NCI-H82 treated with DMSO at 0.1 percent for 48 hours (cell line): ENCODE measurements at regions not wholly inside any gene's neighbourhood (a gene's known extent, or its start where the extent isn't known, plus 50 kb on each side); places are given as distances from the start of the nearest gene placed in this dataset.

Experiments used
- DNase-seq: peaks from one replicate; lab custom pipeline; 2025; ENCODE audit not compliant: unreplicated experiment; lab: John Stamatoyannopoulos, UW

GRCh38 chr3:106018929-106019550 lies 150.2 kb upstream of the CBLB start:
- DNase-seq, result no peak

DNA sequence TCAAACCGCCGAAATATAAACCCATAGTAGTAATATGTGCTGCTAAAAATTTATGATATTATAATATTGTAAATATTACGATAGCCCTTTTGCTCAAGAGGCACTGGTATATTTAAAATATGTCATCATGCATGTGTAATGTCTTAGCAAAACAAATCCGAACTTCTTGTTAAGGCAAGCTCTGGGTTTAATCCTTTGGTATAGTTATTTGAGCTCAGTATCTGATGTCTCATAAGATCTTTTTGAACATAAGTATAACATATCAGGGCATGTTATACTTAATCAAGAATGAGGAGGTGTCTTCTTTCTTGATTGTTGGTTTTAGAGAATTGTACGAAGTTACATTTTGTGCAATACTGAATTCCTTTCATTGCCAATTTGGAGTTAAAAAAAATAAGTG lies 154.1 kb upstream of the CBLB start:
- no peak for DNase-seq

DNA sequence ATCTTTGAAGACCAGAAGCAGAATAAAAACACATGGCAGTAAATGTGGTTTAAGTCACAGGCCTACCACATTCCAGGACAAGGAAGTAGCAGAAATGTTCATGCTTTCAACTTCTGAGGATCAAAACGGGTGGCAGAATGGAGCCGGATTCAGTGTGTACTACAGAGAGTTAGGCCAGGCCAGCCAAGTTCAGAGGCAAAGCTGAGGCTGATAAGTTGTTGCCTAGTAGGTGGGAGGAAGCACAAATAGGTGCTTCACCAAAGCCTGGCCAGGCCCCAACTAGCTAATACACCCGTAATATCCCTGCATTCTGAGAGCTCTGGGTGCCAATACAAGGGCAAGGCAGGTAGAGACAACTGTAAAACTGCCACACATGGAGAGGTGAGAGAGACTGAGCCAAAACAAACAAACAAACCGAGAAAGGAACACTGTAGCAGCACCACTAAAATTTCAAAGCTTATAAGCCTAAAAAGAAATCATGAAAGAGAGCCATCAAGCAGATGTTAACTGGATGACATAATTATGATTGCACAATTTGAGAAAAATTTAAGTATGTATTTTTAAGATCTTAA lies 156.4 kb upstream of the CBLB start:
- no peak for DNase-seq

DNA sequence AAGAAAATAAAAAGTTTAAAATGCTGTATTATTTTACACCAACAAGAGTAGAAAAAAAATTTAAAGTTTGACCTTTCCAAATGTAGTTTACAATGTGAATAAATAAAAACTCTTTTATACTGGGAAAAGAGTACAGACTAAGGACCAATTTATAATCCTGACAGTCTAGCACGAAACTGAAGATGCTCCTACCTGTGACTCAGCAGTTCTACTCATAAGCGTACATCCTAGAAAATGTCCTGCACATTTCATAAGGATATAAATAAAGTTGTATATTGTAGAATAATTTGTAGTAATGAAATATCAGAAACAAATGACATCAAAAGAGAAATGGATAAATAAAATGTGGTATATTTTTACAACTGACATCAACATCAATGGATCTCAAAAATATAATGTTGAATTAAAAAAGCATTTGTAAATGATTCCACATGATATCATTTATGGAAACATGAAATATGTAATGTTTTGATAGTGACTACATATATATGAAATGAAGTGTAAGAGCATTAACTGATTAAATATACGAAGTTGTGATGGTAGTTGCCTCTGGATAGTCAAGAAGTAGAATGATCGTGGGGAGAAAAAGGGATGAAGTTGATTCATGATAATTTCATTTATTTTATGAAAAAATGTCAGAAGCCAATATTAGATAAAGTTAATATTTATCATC lies 161.3 kb upstream of the CBLB start:
- no peak for DNase-seq

DNA sequence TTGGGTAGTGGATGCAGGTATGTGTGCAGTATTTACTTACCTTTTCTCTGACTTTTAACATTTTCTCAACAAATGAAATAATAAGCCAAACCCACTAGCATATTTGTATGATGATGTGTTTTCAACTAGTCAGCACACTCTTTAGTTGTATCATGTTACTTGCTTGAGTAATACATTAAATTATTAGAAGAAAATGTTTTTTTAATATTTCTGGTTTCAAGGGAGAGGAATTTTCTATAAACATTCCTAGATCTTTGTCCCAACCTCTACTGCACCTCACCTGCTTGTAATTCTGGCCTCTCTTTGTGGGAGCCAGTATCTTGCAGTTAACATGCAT lies 161.8 kb upstream of the CBLB start:
- DNase-seq, result no peak

GRCh38 chr3:106032479-106032878 lies 163.7 kb upstream of the CBLB start:
- peak; percentile 52 for DNase-seq

DNA sequence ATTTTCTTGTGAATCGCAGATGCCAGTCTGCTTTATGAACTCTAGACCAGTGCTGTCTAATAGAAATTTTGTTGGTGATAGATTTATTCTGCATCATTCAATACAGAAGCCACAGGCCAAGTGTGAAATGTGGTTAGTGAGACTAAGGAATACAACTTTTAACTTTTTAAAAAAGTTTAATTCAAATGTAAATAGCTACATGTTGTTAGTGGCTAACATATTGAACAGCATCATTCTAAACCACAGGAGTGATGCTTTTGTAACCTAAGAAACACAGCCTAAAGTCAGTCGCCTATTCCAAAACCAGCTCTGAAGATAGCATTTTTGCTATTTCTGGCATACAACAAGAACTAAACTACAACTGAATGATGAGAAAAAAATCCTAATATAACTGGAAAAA lies 164.8 kb upstream of the CBLB start:
- no peak for DNase-seq

- no peak for DNase-seq
Measured at GRCh38 chr3:106034313-106034712, 165.5 kb upstream of the CBLB start.

GRCh38 chr3:106035619-106036018 lies 166.8 kb upstream of the CBLB start:
- DNase-seq, result no peak

DNA sequence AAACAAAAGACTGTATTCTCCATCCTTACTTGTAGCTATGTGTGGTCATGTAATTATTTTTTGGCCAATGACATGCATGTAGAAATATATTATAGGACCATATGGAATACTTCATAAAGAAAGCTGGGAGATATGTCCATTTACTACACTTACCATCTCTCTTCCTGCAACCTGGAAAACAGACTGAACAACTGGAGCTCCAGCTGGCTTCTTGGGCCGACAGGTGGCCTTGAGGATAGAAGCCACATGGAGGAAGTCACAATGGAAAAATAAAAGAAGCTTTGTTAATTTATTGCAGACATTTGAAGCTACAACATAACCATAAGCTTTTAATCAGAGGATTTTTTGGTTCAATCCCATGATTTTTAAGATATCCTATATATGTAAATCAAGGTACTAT lies 167.9 kb upstream of the CBLB start:
- DNase-seq, result peak; percentile 53

GRCh38 chr3:106047221-106047620 lies 178.4 kb upstream of the CBLB start:
- DNase-seq, result no peak

DNA sequence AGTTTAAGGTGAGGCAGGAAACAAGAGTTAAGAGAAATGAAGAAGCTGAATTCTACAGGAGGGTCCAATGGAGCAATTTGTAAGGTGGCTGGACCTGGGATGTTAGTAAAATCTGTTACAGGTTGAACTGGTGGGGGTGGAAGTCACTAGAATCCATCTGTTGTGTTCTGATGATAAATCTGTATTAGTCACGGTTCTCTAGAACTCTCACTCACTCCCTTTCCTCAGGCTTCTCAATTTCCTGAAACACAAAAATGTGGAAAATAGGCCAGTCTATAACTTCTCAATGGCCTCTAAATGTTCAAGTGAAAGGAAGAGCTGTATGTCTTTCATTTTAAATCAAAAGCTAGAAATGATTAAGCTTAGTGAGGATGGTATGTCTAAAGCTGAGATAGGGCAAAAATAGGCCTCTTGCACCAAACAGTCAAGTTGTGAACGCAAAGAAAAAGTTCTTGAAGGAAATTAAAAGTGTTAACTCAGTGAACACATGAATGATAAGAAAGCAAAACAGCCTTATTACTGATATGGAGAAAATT lies 180.2 kb upstream of the CBLB start:
- DNase-seq, result no peak

DNA sequence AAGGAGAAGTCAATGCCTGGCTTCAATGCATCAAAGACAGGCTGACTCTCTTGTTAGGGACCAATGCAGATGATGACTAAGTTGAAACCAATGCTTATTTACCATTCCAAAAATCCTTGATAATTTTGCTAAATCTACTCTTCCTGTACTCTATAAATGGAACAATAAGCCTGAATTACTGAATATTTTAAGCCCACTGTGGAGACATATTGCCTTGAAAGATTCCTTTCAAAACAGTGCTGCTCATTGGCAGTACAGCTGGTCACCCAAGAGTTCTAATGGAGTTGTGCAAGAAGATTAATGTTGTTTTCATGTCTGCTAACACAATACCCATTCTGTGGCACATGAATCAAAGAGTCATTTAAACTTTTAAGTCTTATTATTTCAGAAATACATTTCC lies 181.0 kb upstream of the CBLB start:
- DNase-seq, result no peak

GRCh38 chr3:106056931-106057330 lies 188.1 kb upstream of the CBLB start:
- DNase-seq, result no peak

DNA sequence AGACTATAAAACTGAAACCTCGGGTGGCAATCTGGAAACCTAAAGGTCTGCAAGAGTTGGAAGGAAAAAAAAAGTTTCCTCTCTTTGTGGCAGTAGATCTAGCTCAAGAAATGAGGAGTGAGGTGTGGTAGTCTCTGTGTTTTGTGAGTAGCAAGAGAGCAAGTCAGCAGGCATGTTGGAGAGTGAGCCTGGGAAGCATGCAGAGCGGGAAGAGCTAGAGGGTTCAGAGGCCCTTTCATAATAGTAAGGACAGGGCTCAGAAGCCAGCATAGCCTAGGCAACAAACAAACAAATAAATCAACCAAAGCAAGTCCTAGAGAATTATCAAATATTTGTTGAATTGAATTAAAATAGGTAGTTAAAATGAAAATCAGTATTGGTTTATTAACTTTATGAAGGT lies 189.7 kb upstream of the CBLB start:
- peak; percentile 84 for DNase-seq

DNA sequence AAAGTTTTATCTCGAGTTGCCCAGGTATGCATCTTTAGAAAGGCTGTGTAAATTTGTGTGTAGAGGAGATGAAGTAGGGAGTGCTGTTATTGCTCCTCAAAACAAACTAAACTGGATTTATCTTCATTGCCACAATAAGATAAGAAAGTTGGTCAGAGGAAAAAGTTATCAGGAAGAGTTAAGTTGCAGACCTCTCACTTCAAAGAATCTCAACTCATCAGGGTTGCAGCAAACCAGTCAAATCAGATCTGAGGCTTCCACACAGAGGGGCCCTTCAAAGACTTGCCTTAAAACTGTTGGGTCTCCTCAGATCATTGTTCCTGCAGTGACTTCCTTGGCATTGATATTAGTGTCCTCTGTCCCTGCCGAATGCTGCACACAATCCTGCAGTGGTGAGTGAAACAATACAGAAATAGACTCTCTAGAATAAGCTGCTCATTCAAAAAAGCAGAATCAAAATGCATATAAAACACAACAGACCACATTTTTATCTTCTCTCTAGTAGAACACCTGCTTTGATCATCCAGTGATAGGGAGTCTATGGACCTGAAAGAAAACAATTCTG lies 191.2 kb upstream of the CBLB start:
- DNase-seq, result no peak

DNA sequence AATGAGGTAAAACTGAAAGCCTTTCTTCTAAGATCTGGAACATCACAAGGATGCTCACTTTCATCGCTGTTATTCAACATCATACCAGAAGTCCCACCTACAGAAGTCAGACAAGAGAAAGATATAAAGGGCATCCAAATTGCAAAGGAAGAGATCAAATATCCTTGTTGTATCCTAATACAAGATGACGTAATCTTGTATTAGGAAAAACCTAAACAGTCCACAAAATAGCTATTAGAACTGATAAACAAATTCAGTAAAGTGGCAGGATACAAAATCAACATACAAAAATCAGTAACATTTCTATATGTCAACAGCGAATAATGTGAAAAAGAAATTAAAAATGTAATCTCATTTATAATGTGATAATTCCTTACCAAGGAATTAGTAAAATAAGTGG lies 195.1 kb upstream of the CBLB start:
- DNase-seq, result no peak

DNA sequence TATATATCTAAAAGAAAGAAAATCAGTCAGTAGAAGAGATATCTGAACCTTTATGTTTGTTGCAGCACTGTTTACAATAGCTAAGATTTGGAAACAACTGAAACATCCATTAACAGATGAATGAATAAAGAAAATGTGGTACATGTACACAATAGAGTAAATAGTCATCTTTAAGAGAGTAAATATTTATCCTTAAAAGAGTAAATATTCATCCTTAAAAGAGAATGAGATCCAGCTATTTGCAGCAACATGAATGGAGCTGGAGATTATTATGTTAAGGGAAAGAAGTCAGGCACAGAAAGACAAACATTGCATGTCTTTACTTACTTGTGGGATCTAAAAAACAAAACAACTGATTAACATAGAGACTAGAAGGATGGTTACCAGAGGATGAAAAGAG lies 197.0 kb upstream of the CBLB start:
- no peak for DNase-seq

DNA sequence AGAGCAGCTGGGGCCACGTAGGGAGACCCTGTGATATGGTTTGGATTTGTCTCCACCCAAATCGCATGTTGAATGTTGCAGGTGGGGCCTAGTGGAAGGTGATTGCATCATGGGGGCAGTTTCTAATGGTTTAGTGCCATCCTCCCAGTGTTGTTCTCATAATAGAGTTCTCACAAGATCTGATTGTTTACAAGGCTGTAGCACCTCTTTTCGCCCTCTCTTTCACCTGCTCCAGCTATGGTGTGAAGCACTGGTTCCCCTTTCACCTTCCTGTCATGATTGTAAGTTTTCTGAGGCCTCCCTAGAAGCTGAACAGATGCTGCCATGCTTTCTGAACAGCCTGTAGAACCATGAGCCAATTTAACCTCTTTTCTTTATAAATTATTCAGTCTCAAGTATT lies 198.9 kb upstream of the CBLB start:
- DNase-seq, result no peak

- DNase-seq, result no peak
Measured at GRCh38 chr3:106068381-106068780, 199.6 kb upstream of the CBLB start.

- DNase-seq, result no peak
Measured at GRCh38 chr3:106068795-106069194, 200.0 kb upstream of the CBLB start.

GRCh38 chr3:106070187-106070586 lies 201.4 kb upstream of the CBLB start:
- no peak for DNase-seq
